Effector memory CD4-positive, alpha-beta T cell (primary cell): ENCODE measurements at regions not wholly inside any gene's neighbourhood (a gene's known extent, or its start where the extent isn't known, plus 50 kb on each side); places are given as distances from the start of the nearest gene placed in this dataset.
A peak's percentile ranks its signal among the peaks of the same experiment; 100 is the strongest.
"Not testable (repeated sequence)": the region's sequence is repeated elsewhere in the genome, so short reads cannot be mapped to it uniquely, and the experiment has no call there.

Source experiments
- DNase-seq, 3 donors: peaks; one replicate each; pipeline ENCODE4 v3.0.0-alpha.2; 2020
- H3K27ac ChIP-seq: 2 replicates; pipeline ENCODE4 v1.7.0; 2013; ENCODE audit warnings: mild to moderate bottlenecking, low read length, moderate library complexity; ENCODE audit not compliant: insufficient read depth, poor library complexity, severe bottlenecking
- H3K27me3 ChIP-seq: replicated peaks from 2 replicates; pipeline ENCODE4 v1.7.0; 2013; ENCODE audit warnings: mild to moderate bottlenecking, low read length; ENCODE audit not compliant: insufficient read depth, control insufficient read depth, poor library complexity, severe bottlenecking
- H3K36me3 ChIP-seq: 2 replicates; pipeline ENCODE4 v1.7.0; 2013; ENCODE audit warnings: mild to moderate bottlenecking, low read length, moderate library complexity; ENCODE audit not compliant: control insufficient read depth, insufficient read depth
- H3K4me1 ChIP-seq: 2 replicates; pipeline ENCODE4 v1.7.0; 2013; ENCODE audit warnings: low read length, mild to moderate bottlenecking; ENCODE audit not compliant: control insufficient read depth, insufficient read depth, poor library complexity, severe bottlenecking
- H3K4me3 ChIP-seq: 2 replicates; pipeline ENCODE4 v1.7.0; 2013; ENCODE audit warnings: low read length, low read depth, mild to moderate bottlenecking; ENCODE audit not compliant: insufficient read depth, poor library complexity, severe bottlenecking
- H3K9me3 ChIP-seq: 2 replicates; pipeline ENCODE4 v1.7.0; 2013; ENCODE audit warnings: mild to moderate bottlenecking, low read length, moderate library complexity; ENCODE audit not compliant: control insufficient read depth

GRCh38 chr9:65223986-65224385, 61.0 kb downstream of the FOXD4L5 start:
- H3K27ac ChIP-seq, DNase-seq, H3K36me3 ChIP-seq, H3K4me1 ChIP-seq, H3K9me3 ChIP-seq, H3K4me3 ChIP-seq, H3K27me3 ChIP-seq: not testable (repeated sequence)

GRCh38 chr9:65208834-65209233, 76.2 kb downstream of the FOXD4L5 start:
- not testable (repeated sequence) for H3K27ac ChIP-seq, DNase-seq, H3K4me3 ChIP-seq, H3K27me3 ChIP-seq, H3K4me1 ChIP-seq, H3K9me3 ChIP-seq, H3K36me3 ChIP-seq

GRCh38 chr9:65207273-65207672, 77.7 kb downstream of the FOXD4L5 start:
- H3K4me3 ChIP-seq, H3K9me3 ChIP-seq, H3K36me3 ChIP-seq, H3K27ac ChIP-seq, H3K4me1 ChIP-seq, H3K27me3 ChIP-seq, DNase-seq: not testable (repeated sequence)

GRCh38 chr9:65205853-65206252, 79.2 kb downstream of the FOXD4L5 start:
- not testable (repeated sequence) for H3K27ac ChIP-seq, H3K9me3 ChIP-seq, H3K27me3 ChIP-seq, H3K36me3 ChIP-seq, H3K4me1 ChIP-seq, DNase-seq, H3K4me3 ChIP-seq

- not testable (repeated sequence) for H3K27me3 ChIP-seq, DNase-seq, H3K4me1 ChIP-seq, H3K36me3 ChIP-seq, H3K9me3 ChIP-seq, H3K4me3 ChIP-seq, H3K27ac ChIP-seq
These were observed 89.2 kb downstream of the FOXD4L5 start for GRCh38 chr9:65195781-65196180.

GRCh38 chr9:65155937-65156336, 129.1 kb downstream of the FOXD4L5 start:
- not testable (repeated sequence) for H3K27me3 ChIP-seq

More at GRCh38 chr9:65155937-65156336, 129.1 kb downstream of the FOXD4L5 start:
- not testable (repeated sequence) for H3K27ac ChIP-seq, H3K9me3 ChIP-seq, H3K4me3 ChIP-seq, H3K36me3 ChIP-seq, H3K4me1 ChIP-seq
- DNase-seq: peak in 1 of 3 donors; percentile 0
